Memory B cell (primary cell): ENCODE measurements at regions not wholly inside any gene's neighbourhood (a gene's known extent, or its start where the extent isn't known, plus 50 kb on each side); places are given as distances from the start of the nearest gene placed in this dataset.

Experiments used
- ATAC-seq: fragments of 150-1000 bp; cut with Tn5 transposase; 2 replicates; pipeline ENCODE4 v1.10.0; 2021; ENCODE audit warnings: low read depth, mild to moderate bottlenecking, moderate library complexity
- DNase-seq, 2 donors: peaks; one replicate each; pipeline ENCODE4 v3.0.0; 2022; ENCODE audit warnings: low spot score in 2 of 2
- H3K27ac Mint-ChIP-seq: one replicate; pipeline ENCODE4 v1.8.0; 2022; ENCODE audit warnings: mild to moderate bottlenecking, moderate library complexity, mixed read lengths
- H3K27me3 Mint-ChIP-seq: one replicate; pipeline ENCODE4 v1.8.0; 2022; ENCODE audit warnings: mixed read lengths
- H3K36me3 Mint-ChIP-seq: one replicate; pipeline ENCODE4 v1.8.0; 2022; ENCODE audit warnings: mild to moderate bottlenecking, mixed read lengths
- H3K4me1 Mint-ChIP-seq: one replicate; pipeline ENCODE4 v1.8.0; 2022; ENCODE audit warnings: mixed read lengths
- H3K4me3 Mint-ChIP-seq: one replicate; pipeline ENCODE4 v1.8.0; 2022; ENCODE audit warnings: mild to moderate bottlenecking, moderate library complexity, mixed read lengths
- H3K9me3 Mint-ChIP-seq: one replicate; pipeline ENCODE4 v1.8.0; 2022; ENCODE audit warnings: mixed read lengths

GRCh38 chr15:47212222-47213010 is 504.9 kb upstream of the SEMA6D start:
- Mint-ChIP-seq H3K4me1 (no peaks in the 10 kb centered on the region), H3K27me3 (no peaks in the 10 kb centered on the region), H3K4me3 (no peak overlapping the region), H3K36me3 (no peaks in the 10 kb centered on the region), H3K9me3 (no peaks in the 10 kb centered on the region), H3K27ac (no peak overlapping the region)
- ATAC-seq (no peak), DNase-seq (no peak)

GRCh38 chr15:47213883-47214282 is 503.4 kb upstream of the SEMA6D start:
- no peak overlapping the region for H3K27ac Mint-ChIP-seq
- H3K9me3 Mint-ChIP-seq: no peaks in the 10 kb centered on the region
- ATAC-seq: no peak
- no peaks in the 10 kb centered on the region for H3K36me3 Mint-ChIP-seq
- no peak for DNase-seq
- H3K4me3 Mint-ChIP-seq: no peak overlapping the region
- no peaks in the 10 kb centered on the region for H3K4me1 Mint-ChIP-seq
- H3K27me3 Mint-ChIP-seq: no peaks in the 10 kb centered on the region

- no peak for ATAC-seq
- no peak for DNase-seq
- H3K27ac Mint-ChIP-seq: no peak overlapping the region
- H3K4me1 Mint-ChIP-seq: no peaks in the 10 kb centered on the region
- no peaks in the 10 kb centered on the region for H3K36me3 Mint-ChIP-seq
- H3K27me3 Mint-ChIP-seq: no peaks in the 10 kb centered on the region
- no peaks in the 10 kb centered on the region for H3K9me3 Mint-ChIP-seq
- H3K4me3 Mint-ChIP-seq: no peak overlapping the region
Observed at GRCh38 chr15:47218295-47218694, 499.0 kb upstream of the SEMA6D start.

- ATAC-seq: no peak
- Mint-ChIP-seq H3K9me3 (peaks cover 2% of the 10 kb centered on the region), H3K36me3 (no peaks in the 10 kb centered on the region), H3K27ac (no peak overlapping the region), H3K4me3 (no peak overlapping the region), H3K27me3 (no peaks in the 10 kb centered on the region), H3K4me1 (no peaks in the 10 kb centered on the region)
- no peak for DNase-seq
Observed at GRCh38 chr15:47244361-47244760, 472.9 kb upstream of the SEMA6D start.

- no peak overlapping the region for H3K27ac Mint-ChIP-seq
- DNase-seq: no peak
- H3K4me3 Mint-ChIP-seq: no peak overlapping the region
- no peaks in the 10 kb centered on the region for H3K27me3 Mint-ChIP-seq
- no peaks in the 10 kb centered on the region for H3K36me3 Mint-ChIP-seq
- ATAC-seq: no peak
- peaks cover 4% of the 10 kb centered on the region for H3K9me3 Mint-ChIP-seq
- no peaks in the 10 kb centered on the region for H3K4me1 Mint-ChIP-seq
Observed at GRCh38 chr15:47246317-47246716, 471.0 kb upstream of the SEMA6D start.

GRCh38 chr15:47258521-47258920 is 458.8 kb upstream of the SEMA6D start:
- DNase-seq (no peak), ATAC-seq (no peak)
- Mint-ChIP-seq H3K4me3 (no peak overlapping the region), H3K9me3 (peaks cover 6% of the 10 kb centered on the region), H3K4me1 (no peaks in the 10 kb centered on the region), H3K27me3 (no peaks in the 10 kb centered on the region), H3K36me3 (no peaks in the 10 kb centered on the region), H3K27ac (no peak overlapping the region)

- no peak for DNase-seq
- Mint-ChIP-seq H3K4me1 (no peaks in the 10 kb centered on the region), H3K4me3 (no peak overlapping the region), H3K27me3 (no peaks in the 10 kb centered on the region), H3K36me3 (no peaks in the 10 kb centered on the region), H3K9me3 (peaks cover 5% of the 10 kb centered on the region), H3K27ac (no peak overlapping the region)
- ATAC-seq: no peak
Observed at GRCh38 chr15:47265686-47266085, 451.6 kb upstream of the SEMA6D start.

GRCh38 chr15:47266566-47266965 is 450.7 kb upstream of the SEMA6D start:
- no peak for DNase-seq
- Mint-ChIP-seq H3K4me3 (no peak overlapping the region), H3K27ac (no peak overlapping the region), H3K9me3 (peaks cover 5% of the 10 kb centered on the region), H3K36me3 (no peaks in the 10 kb centered on the region), H3K4me1 (no peaks in the 10 kb centered on the region), H3K27me3 (peaks cover 2% of the 10 kb centered on the region)
- ATAC-seq: no peak

GRCh38 chr15:47273864-47274263 is 443.4 kb upstream of the SEMA6D start:
- Mint-ChIP-seq H3K9me3 (peaks cover 14% of the 10 kb centered on the region), H3K27me3 (peaks cover 2% of the 10 kb centered on the region), H3K4me3 (no peak overlapping the region), H3K4me1 (no peaks in the 10 kb centered on the region), H3K27ac (no peak overlapping the region), H3K36me3 (no peaks in the 10 kb centered on the region)
- DNase-seq: no peak
- ATAC-seq: no peak

- Mint-ChIP-seq H3K36me3 (no peaks in the 10 kb centered on the region), H3K9me3 (no peaks in the 10 kb centered on the region), H3K27ac (no peak overlapping the region), H3K4me3 (no peak overlapping the region), H3K4me1 (no peaks in the 10 kb centered on the region), H3K27me3 (no peaks in the 10 kb centered on the region)
- ATAC-seq (no peak), DNase-seq (no peak)
Observed at GRCh38 chr15:47283246-47283645, 434.1 kb upstream of the SEMA6D start.

- DNase-seq (no peak), ATAC-seq (no peak)
- Mint-ChIP-seq H3K27ac (no peak overlapping the region), H3K4me3 (no peak overlapping the region), H3K36me3 (no peaks in the 10 kb centered on the region), H3K9me3 (no peaks in the 10 kb centered on the region), H3K4me1 (no peaks in the 10 kb centered on the region), H3K27me3 (no peaks in the 10 kb centered on the region)
Observed at GRCh38 chr15:47288794-47289193, 428.5 kb upstream of the SEMA6D start.

- H3K27me3 Mint-ChIP-seq: no peaks in the 10 kb centered on the region
- no peak for ATAC-seq
- H3K36me3 Mint-ChIP-seq: no peaks in the 10 kb centered on the region
- H3K9me3 Mint-ChIP-seq: no peaks in the 10 kb centered on the region
- no peaks in the 10 kb centered on the region for H3K4me1 Mint-ChIP-seq
- no peak overlapping the region for H3K27ac Mint-ChIP-seq
- no peak for DNase-seq
- H3K4me3 Mint-ChIP-seq: no peak overlapping the region
Observed at GRCh38 chr15:47289656-47290055, 427.6 kb upstream of the SEMA6D start.

GRCh38 chr15:47291767-47292166 is 425.5 kb upstream of the SEMA6D start:
- no peak overlapping the region for H3K4me3 Mint-ChIP-seq
- no peak overlapping the region for H3K27ac Mint-ChIP-seq
- no peak for DNase-seq
- no peaks in the 10 kb centered on the region for H3K36me3 Mint-ChIP-seq
- no peaks in the 10 kb centered on the region for H3K9me3 Mint-ChIP-seq
- ATAC-seq: no peak
- H3K4me1 Mint-ChIP-seq: no peaks in the 10 kb centered on the region
- H3K27me3 Mint-ChIP-seq: no peaks in the 10 kb centered on the region

- Mint-ChIP-seq H3K9me3 (no peaks in the 10 kb centered on the region), H3K4me3 (no peak overlapping the region), H3K27me3 (no peaks in the 10 kb centered on the region), H3K36me3 (no peaks in the 10 kb centered on the region), H3K4me1 (no peaks in the 10 kb centered on the region), H3K27ac (no peak overlapping the region)
- DNase-seq: no peak
- ATAC-seq: no peak
Observed at GRCh38 chr15:47292638-47293190, 424.6 kb upstream of the SEMA6D start.
